Activated B cell treated with CpG ODN at 0.5 μM for 24 hours (primary cell): ENCODE measurements at regions not wholly inside any gene's neighbourhood (a gene's known extent, or its start where the extent isn't known, plus 50 kb on each side); places are given as distances from the start of the nearest gene placed in this dataset.

ENCODE experiments used
- ATAC-seq: fragments of 200-7000 bp; cut with Tn5 transposase; one replicate; pipeline ENCODE4 v1.10.0; 2021; ENCODE audit warnings: low read depth, mild to moderate bottlenecking, moderate library complexity
- CTCF ChIA-PET: fragments of 350-600 bp; sonication (Branson Sonifier 250); formaldehyde crosslinking; loops from one replicate; lab custom pipeline; 2021; ENCODE audit warnings: antibody characterized with exemption; lab: Charles Lee
- POLR2A ChIA-PET: fragments of 350-600 bp; sonication (Branson Sonifier 250); formaldehyde crosslinking; loops from one replicate; lab custom pipeline; 2021; ENCODE audit warnings: antibody characterized with exemption; lab: Charles Lee
- DNase-seq: peaks from one replicate; pipeline ENCODE4 v3.0.0; 2022
- H3K27ac Mint-ChIP-seq: one replicate; pipeline ENCODE4 v1.8.0; 2020; ENCODE audit warnings: mixed read lengths
- H3K27me3 Mint-ChIP-seq: one replicate; pipeline ENCODE4 v1.8.0; 2021; ENCODE audit warnings: mixed read lengths
- H3K36me3 Mint-ChIP-seq: one replicate; pipeline ENCODE4 v1.8.0; 2021; ENCODE audit warnings: low read depth, mixed read lengths
- H3K4me1 Mint-ChIP-seq: one replicate; pipeline ENCODE4 v1.8.0; 2021; ENCODE audit warnings: mixed read lengths
- H3K4me3 Mint-ChIP-seq: one replicate; pipeline ENCODE4 v1.8.0; 2020; ENCODE audit warnings: mild to moderate bottlenecking, mixed read lengths
- H3K9me3 Mint-ChIP-seq: one replicate; pipeline ENCODE4 v1.8.0; 2020; ENCODE audit warnings: mixed read lengths
- CTCF ChIP-seq: fragments of 200-600 bp; IDR thresholded peaks from one replicate; pipeline ENCODE4 v1.8.0; 2022; ENCODE audit warnings: antibody characterized with exemption, mild to moderate bottlenecking
- intact Hi-C: fragments of 100-400 bp; cut with micrococcal nuclease; formaldehyde crosslinking; loops from one replicate; pipeline ENCODE4 v1.15.1; 2024

DNA sequence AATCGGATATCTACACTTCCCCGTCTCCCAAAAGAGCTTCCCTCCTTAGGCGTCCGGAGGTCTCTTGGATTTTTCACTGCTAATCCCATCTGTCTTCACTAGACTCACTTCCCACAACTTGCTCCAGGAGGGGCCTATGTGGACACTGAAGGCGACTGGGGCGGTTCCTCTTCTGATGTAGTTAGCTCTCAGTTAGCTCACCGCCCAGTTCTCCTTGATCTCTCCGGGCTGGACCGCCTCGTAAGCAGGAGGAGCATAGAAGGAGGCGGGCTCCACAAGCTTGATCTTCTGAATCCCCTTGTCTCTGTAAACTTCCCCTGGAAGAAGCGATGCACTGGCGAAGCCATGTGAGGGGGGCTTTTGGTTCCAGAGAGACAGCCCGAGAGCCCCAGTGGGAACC is 112.0 kb upstream of the SELENOP start:
- H3K4me3 Mint-ChIP-seq = no peak overlapping the region
- H3K27me3 Mint-ChIP-seq = no peaks in the 10 kb centered on the region
- no peaks in the 10 kb centered on the region for H3K9me3 Mint-ChIP-seq
- CTCF ChIA-PET = no interaction called here
- intact Hi-C loops = no loop called here
- no peak overlapping the region for H3K27ac Mint-ChIP-seq
- POLR2A ChIA-PET = no interaction called here
- H3K36me3 Mint-ChIP-seq = no peaks in the 10 kb centered on the region
- DNase-seq (no peak), ATAC-seq (no peak)
- TF ChIP-seq CTCF = no peak
- H3K4me1 Mint-ChIP-seq = peaks cover 2% of the 10 kb centered on the region

DNA sequence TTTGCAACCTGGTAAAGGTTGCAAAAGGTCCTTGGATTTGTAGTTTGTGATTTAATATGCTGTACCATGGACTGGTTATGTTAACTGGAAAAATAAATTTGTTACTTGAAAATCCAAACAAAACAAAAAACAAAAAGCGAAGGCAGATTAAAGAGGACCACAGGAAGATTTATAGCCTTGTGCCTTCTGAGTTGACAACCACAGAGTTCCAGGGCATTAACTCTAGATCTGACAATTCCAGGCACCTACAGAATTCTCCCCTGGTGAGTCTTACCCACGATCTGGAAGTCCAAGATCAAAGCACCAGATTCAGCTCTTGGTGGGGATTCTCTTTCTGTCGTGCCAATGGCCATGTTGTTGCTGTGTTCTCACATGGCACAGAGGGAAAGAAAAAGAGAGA is 107.9 kb upstream of the SELENOP start:
- Mint-ChIP-seq H3K4me3 (no peak overlapping the region), H3K36me3 (no peaks in the 10 kb centered on the region), H3K27me3 (no peaks in the 10 kb centered on the region), H3K9me3 (no peaks in the 10 kb centered on the region), H3K4me1 (no peaks in the 10 kb centered on the region), H3K27ac (no peak overlapping the region)
- POLR2A ChIA-PET = no interaction called here
- TF ChIP-seq CTCF = no peak
- DNase-seq = no peak
- no peak for ATAC-seq
- CTCF ChIA-PET = no interaction called here
- intact Hi-C loops = no loop called here

GRCh38 chr5:42915306-42915866 is 103.7 kb upstream of the SELENOP start:
- intact Hi-C loops = no loop called here

DNA sequence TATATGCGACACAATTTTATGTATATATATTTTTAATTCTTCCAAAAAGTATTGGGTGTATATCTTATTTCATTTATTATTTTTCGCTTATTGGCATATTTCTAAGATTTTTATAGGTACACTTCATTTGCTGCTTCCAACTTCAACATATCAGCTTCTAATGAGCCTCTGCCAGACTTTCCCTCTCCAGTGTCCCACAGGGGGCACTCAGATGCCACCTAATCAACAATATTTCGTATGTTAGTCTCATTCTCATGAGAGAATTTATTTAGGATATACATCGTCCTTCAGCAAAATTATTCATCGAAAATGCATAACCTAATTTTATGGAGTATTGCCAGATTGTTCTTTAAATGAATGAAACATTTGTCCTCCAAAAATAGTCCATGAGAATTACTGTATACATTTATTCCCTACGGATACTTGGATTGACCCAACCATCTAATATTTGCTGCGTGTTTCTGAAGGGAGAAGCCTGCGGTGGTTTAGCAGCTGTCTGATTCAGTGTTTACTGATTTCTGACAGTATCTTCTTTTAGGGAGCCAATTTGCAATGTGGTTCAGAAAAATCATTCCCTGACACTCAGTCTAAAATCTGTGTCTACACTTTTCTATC is 100.6 kb upstream of the SELENOP start:
- TF ChIP-seq CTCF = no peak
- no peak overlapping the region for H3K27ac Mint-ChIP-seq
- ChIA-PET POLR2A (interaction anchor here (1.0 to 1.9 kb wide), 6 partner anchors 37 to 209 kb away, joined by 3 to 12 read pairs (median 5); no protein-coding TSS in a partner anchor), CTCF (interaction anchor here (0.6 to 3.5 kb wide), 11 partner anchors 37 to 572 kb away, joined by 3 to 23 read pairs (median 4); partner anchors contain the start of genes TMEM267 and ZNF131)
- intact Hi-C loops = loop anchor here (1.0 kb wide), 2 partner anchors 193 to 394 kb away; no protein-coding TSS in a partner anchor
- no peaks in the 10 kb centered on the region for H3K36me3 Mint-ChIP-seq
- peaks cover under 1% of the 10 kb centered on the region for H3K27me3 Mint-ChIP-seq
- H3K4me1 Mint-ChIP-seq = peaks cover 12% of the 10 kb centered on the region
- no peak for DNase-seq
- no peak overlapping the region for H3K4me3 Mint-ChIP-seq
- no peak for ATAC-seq
- H3K9me3 Mint-ChIP-seq = no peaks in the 10 kb centered on the region

More at GRCh38 chr5:42915306-42915866, 103.7 kb upstream of the SELENOP start:
- CTCF ChIA-PET = interaction anchor here (0.5 to 3.5 kb wide), 2 partner anchors 31 to 33 kb away, joined by 3 to 15 read pairs; no protein-coding TSS in a partner anchor
- DNase-seq = no peak
- Mint-ChIP-seq H3K4me1 (no peaks in the 10 kb centered on the region), H3K36me3 (no peaks in the 10 kb centered on the region), H3K27me3 (no peaks in the 10 kb centered on the region), H3K4me3 (no peak overlapping the region), H3K9me3 (no peaks in the 10 kb centered on the region), H3K27ac (no peak overlapping the region)
- no peak for ATAC-seq
- POLR2A ChIA-PET = no interaction called here
- no peak for TF ChIP-seq CTCF
